ENCODE measurements at regions not wholly inside any gene's neighbourhood (a gene's known extent, or its start where the extent isn't known, plus 50 kb on each side); places are given as distances from the start of the nearest gene placed in this dataset.

GRCh38 chr11:116329354-116330090 is 443.3 kb downstream of the BUD13 start:
- H3K27ac ChIP-seq (ENCODE audit: low read length): no peak overlapping the region
- no peak overlapping the region for H3K9ac ChIP-seq (ENCODE audit: low read length)
- H4K20me1 ChIP-seq (ENCODE audit: insufficient read depth, low read length): no peaks in the 10 kb centered on the region
- H2AFZ ChIP-seq (ENCODE audit: low read depth, low read length): no peak overlapping the region
- no peaks in the 10 kb centered on the region for H3K36me3 ChIP-seq (replicated peaks; ENCODE audit: low read depth, low read length)
- H3K4me1 ChIP-seq (ENCODE audit: low read length): no peaks in the 10 kb centered on the region
- no peaks in the 10 kb centered on the region for H3K79me2 ChIP-seq (ENCODE audit: low read length)
- peaks cover 33% of the 10 kb centered on the region for H3K27me3 ChIP-seq (ENCODE audit: low read depth, low read length)
- no peaks in the 10 kb centered on the region for H3K9me3 ChIP-seq (ENCODE audit: insufficient read depth, low read length)
- H3K4me2 ChIP-seq (ENCODE audit: low read length): no peak overlapping the region
- no peak overlapping the region for H3K4me3 ChIP-seq (ENCODE audit: low read length)
- TF ChIP-seq EZH2phosphoT487 (IDR thresholded peaks at IDR 0.05; ENCODE audit: low read depth): no peak
- TF ChIP-seq, protein P1, sequence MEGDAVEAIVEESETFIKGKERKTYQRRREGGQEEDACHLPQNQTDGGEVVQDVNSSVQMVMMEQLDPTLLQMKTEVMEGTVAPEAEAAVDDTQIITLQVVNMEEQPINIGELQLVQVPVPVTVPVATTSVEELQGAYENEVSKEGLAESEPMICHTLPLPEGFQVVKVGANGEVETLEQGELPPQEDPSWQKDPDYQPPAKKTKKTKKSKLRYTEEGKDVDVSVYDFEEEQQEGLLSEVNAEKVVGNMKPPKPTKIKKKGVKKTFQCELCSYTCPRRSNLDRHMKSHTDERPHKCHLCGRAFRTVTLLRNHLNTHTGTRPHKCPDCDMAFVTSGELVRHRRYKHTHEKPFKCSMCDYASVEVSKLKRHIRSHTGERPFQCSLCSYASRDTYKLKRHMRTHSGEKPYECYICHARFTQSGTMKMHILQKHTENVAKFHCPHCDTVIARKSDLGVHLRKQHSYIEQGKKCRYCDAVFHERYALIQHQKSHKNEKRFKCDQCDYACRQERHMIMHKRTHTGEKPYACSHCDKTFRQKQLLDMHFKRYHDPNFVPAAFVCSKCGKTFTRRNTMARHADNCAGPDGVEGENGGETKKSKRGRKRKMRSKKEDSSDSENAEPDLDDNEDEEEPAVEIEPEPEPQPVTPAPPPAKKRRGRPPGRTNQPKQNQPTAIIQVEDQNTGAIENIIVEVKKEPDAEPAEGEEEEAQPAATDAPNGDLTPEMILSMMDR (IDR thresholded peaks at IDR 0.05; ENCODE audit: low read depth, low read length): no peak

- Histone ChIP-seq H4K20me1 (ENCODE audit: insufficient read depth, low read length) (no peaks in the 10 kb centered on the region), H3K79me2 (ENCODE audit: low read length) (no peaks in the 10 kb centered on the region), H3K9me3 (ENCODE audit: insufficient read depth, low read length) (no peaks in the 10 kb centered on the region), H3K27ac (ENCODE audit: low read length) (no peak overlapping the region), H3K4me2 (ENCODE audit: low read length) (no peak overlapping the region), H2AFZ (ENCODE audit: low read depth, low read length) (no peak overlapping the region), H3K36me3 (replicated peaks; ENCODE audit: low read depth, low read length) (no peaks in the 10 kb centered on the region), H3K4me1 (ENCODE audit: low read length) (no peaks in the 10 kb centered on the region), H3K9ac (ENCODE audit: low read length) (no peak overlapping the region), H3K4me3 (ENCODE audit: low read length) (no peak overlapping the region), H3K27me3 (ENCODE audit: low read depth, low read length) (peaks cover 28% of the 10 kb centered on the region)
- TF ChIP-seq EZH2phosphoT487 (IDR thresholded peaks at IDR 0.05; ENCODE audit: low read depth): no peak
- TF ChIP-seq, protein P1 (IDR thresholded peaks at IDR 0.05; ENCODE audit: low read depth, low read length): no peak
Measured at GRCh38 chr11:116328851-116329250, 443.9 kb downstream of the BUD13 start.

DNA sequence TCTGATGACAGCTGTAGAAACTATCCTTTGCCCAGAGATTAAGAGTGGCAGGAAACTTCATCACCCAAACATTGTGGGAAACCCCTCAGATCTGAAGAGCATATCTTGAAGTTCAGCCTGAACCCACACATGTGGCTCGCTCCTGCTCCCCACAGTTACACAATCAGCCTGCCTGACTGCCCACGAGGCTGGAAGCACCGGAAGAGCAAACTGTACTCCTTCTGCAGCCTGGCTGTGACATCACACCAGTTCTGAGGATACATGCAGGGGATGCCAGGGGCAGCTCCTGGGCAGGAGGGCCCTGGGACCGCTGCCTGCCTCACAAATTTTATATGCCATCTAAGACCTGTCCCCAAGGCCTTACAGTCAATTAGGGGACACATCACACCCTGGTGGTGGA is 444.4 kb downstream of the BUD13 start:
- H3K27ac ChIP-seq (ENCODE audit: low read length): no peak overlapping the region
- no peaks in the 10 kb centered on the region for H3K79me2 ChIP-seq (ENCODE audit: low read length)
- no peak overlapping the region for H2AFZ ChIP-seq (ENCODE audit: low read depth, low read length)
- peaks cover 28% of the 10 kb centered on the region for H3K27me3 ChIP-seq (ENCODE audit: low read depth, low read length)
- no peaks in the 10 kb centered on the region for H3K4me1 ChIP-seq (ENCODE audit: low read length)
- H3K9me3 ChIP-seq (ENCODE audit: insufficient read depth, low read length): no peaks in the 10 kb centered on the region
- no peak overlapping the region for H3K4me3 ChIP-seq (ENCODE audit: low read length)
- H3K9ac ChIP-seq (ENCODE audit: low read length): no peak overlapping the region
- H3K36me3 ChIP-seq (replicated peaks; ENCODE audit: low read depth, low read length): no peaks in the 10 kb centered on the region
- H4K20me1 ChIP-seq (ENCODE audit: insufficient read depth, low read length): no peaks in the 10 kb centered on the region
- TF ChIP-seq, protein P1 (IDR thresholded peaks at IDR 0.05; ENCODE audit: low read depth, low read length): no peak
- no peak for TF ChIP-seq EZH2phosphoT487 (IDR thresholded peaks at IDR 0.05; ENCODE audit: low read depth)
- no peak overlapping the region for H3K4me2 ChIP-seq (ENCODE audit: low read length)

GRCh38 chr11:116326146-116326545 is 446.6 kb downstream of the BUD13 start:
- no peak overlapping the region for H3K4me3 ChIP-seq (ENCODE audit: low read length)
- H4K20me1 ChIP-seq (ENCODE audit: insufficient read depth, low read length): no peaks in the 10 kb centered on the region
- H3K4me1 ChIP-seq (ENCODE audit: low read length): no peaks in the 10 kb centered on the region
- H3K9me3 ChIP-seq (ENCODE audit: insufficient read depth, low read length): no peaks in the 10 kb centered on the region
- peaks cover 34% of the 10 kb centered on the region for H3K27me3 ChIP-seq (ENCODE audit: low read depth, low read length)
- no peaks in the 10 kb centered on the region for H3K36me3 ChIP-seq (replicated peaks; ENCODE audit: low read depth, low read length)
- TF ChIP-seq EZH2phosphoT487 (IDR thresholded peaks at IDR 0.05; ENCODE audit: low read depth): no peak
- H3K9ac ChIP-seq (ENCODE audit: low read length): no peak overlapping the region
- H3K27ac ChIP-seq (ENCODE audit: low read length): no peak overlapping the region
- no peaks in the 10 kb centered on the region for H3K79me2 ChIP-seq (ENCODE audit: low read length)
- no peak overlapping the region for H2AFZ ChIP-seq (ENCODE audit: low read depth, low read length)
- no peak overlapping the region for H3K4me2 ChIP-seq (ENCODE audit: low read length)

All from OCI-LY3 (cell line).